ENCODE measurements at regions not wholly inside any gene's neighbourhood (a gene's known extent, or its start where the extent isn't known, plus 50 kb on each side); places are given as distances from the start of the nearest gene placed in this dataset.

DNA sequence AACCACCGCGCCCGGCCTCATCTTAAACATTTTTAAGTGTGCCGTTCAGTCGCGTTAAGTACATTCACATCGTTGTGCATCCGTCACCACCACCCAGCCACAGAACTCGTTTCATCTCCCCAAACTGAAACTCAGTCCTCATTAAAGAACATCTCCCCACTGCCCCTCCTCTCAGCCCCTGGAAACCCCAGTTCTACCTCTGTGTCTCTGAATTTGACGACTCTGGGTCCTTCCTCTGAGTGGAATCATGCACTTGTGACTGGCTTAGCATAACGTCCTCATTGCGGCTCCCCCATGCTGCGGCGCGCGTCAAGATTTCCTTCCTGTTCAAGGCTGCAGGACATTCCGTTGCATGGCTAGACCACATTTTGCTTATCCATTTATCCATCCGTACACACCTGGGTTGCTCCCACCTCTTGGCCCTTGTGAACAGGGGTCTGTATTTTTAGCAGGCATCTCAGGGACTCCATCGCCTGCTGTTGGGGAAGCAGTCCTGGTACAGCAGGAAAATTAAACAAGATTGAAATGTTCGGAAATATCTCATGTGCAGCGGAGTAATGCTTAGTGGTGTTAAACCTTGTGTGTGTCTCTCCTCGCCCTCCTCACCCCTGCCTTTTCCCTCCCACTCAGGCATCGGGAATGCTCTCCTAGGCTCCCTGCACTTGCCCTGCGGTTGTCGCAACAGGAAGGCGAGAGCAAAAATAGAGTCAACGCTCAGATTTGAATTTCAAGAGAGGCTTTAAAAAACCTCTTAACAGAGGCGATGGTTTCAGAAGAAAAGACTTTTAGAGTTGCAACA is 127.9 kb downstream of the PXDC1 start:
- WGBS (ENCODE audit: missing lambda C conversion rate), result 88% methylated on average over 28 of the region's 28 CpGs
- Histone ChIP-seq H3K27ac (no peak overlapping the region), H3K4me2 (no peak overlapping the region), H3K4me3 (no peak overlapping the region), H3K9me3 (no peaks in the 10 kb centered on the region), H3K4me1 (no peaks in the 10 kb centered on the region)
- no peak for DNase-seq (ENCODE audit: low read depth in 1 of 2, low spot score in 1 of 2)
- CTCF ChIA-PET, result interaction anchor here (1.0 kb wide), 1 partner anchor 358 kb away, joined by 3 read pairs; no protein-coding TSS in a partner anchor
- FAIRE-seq, result no peak
- TF ChIP-seq ZFP36 (IDR thresholded peaks at IDR 0.05; ENCODE audit: borderline replicate concordance, partially characterized antibody), result no peak
- no peak for TF ChIP-seq BCL3 (IDR thresholded peaks at IDR 0.05)
- no peak for TF ChIP-seq RFX5 (IDR thresholded peaks at IDR 0.05)
- no peak for TF ChIP-seq HDAC2 (IDR thresholded peaks at IDR 0.05)
- POLR2A ChIA-PET, result interaction anchor here (0.6 kb wide), 1 partner anchor 24 kb away, joined by 3 read pairs; no protein-coding TSS in a partner anchor
- ATAC-seq, result no peak

DNA sequence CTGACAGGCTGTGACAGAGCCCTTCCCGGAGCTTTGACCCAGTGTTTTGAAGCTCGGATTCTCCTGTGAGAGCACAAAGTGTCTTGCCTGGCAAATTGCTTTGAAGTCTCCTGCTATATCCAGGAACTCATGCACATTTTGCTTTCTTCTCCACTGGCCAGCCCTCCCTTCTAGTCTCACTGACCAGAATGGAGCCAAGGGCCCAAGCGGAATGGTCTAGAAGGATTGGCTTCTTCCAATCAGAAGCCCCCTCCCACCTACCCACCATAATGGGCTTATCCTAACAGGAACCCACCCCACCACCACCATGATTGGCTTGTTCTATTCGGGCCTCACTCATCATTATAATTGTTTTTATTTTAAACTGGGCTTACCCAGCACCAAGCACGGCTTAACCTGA is 130.1 kb downstream of the PXDC1 start:
- CTCF ChIA-PET, result interaction anchor here (0.7 to 1.0 kb wide), 2 partner anchors 9 to 58 kb away, joined by 3 read pairs; no protein-coding TSS in a partner anchor
- TF ChIP-seq CEBPB (IDR thresholded peaks at IDR 0.05), result no peak
- no peak for TF ChIP-seq ATOH8 (CRISPR knock-in tag; IDR thresholded peaks at IDR 0.05; ENCODE audit: low read depth)

GRCh38 chr6:3620937-3621336 is 130.6 kb downstream of the PXDC1 start:
- FAIRE-seq (no peak), DNase-seq (ENCODE audit: low read depth in 1 of 2, low spot score in 1 of 2) (no peak), ATAC-seq (no peak)
- Histone ChIP-seq H3K4me3 (no peak overlapping the region), H3K4me1 (no peaks in the 10 kb centered on the region), H3K4me2 (no peak overlapping the region), H3K9me3 (no peaks in the 10 kb centered on the region), H3K27ac (no peak overlapping the region)
- 82% methylated on average over 3 of the region's 3 CpGs for WGBS (ENCODE audit: missing lambda C conversion rate)
- TF ChIP-seq NFE2L2 (conservative IDR thresholded peaks at IDR 0.05; ENCODE audit: low read length) (no peak), HDAC2 (IDR thresholded peaks at IDR 0.05) (no peak), KDM5A (IDR thresholded peaks at IDR 0.05) (no peak), ESRRA (IDR thresholded peaks at IDR 0.05; ENCODE audit: borderline replicate concordance, low read length) (no peak), BCL3 (IDR thresholded peaks at IDR 0.05) (no peak), KDM1A (IDR thresholded peaks at IDR 0.05; ENCODE audit: low read depth) (no peak), ZSCAN20 (CRISPR knock-in tag; IDR thresholded peaks at IDR 0.05) (no peak)
- TF ChIP-seq, protein P1, sequence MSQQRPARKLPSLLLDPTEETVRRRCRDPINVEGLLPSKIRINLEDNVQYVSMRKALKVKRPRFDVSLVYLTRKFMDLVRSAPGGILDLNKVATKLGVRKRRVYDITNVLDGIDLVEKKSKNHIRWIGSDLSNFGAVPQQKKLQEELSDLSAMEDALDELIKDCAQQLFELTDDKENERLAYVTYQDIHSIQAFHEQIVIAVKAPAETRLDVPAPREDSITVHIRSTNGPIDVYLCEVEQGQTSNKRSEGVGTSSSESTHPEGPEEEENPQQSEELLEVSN (IDR thresholded peaks at IDR 0.05; ENCODE audit: borderline replicate concordance, low read depth), result no peak
- ChIA-PET CTCF (no interaction called here), POLR2A (no interaction called here)

More for the DNA sequence above, 130.1 kb downstream of the PXDC1 start:
- Histone ChIP-seq H3K27ac (no peak overlapping the region), H3K4me1 (no peaks in the 10 kb centered on the region), H3K9me3 (no peaks in the 10 kb centered on the region), H3K4me2 (no peak overlapping the region), H3K4me3 (no peak overlapping the region)
- DNase-seq (ENCODE audit: low read depth in 1 of 2, low spot score in 1 of 2), result no peak
- no peak for ATAC-seq
- FAIRE-seq, result no peak
- WGBS (ENCODE audit: missing lambda C conversion rate), result 79% methylated on average over 5 of the region's 5 CpGs
- POLR2A ChIA-PET, result no interaction called here

- Histone ChIP-seq H3K9me3 (no peaks in the 10 kb centered on the region), H3K4me3 (no peak overlapping the region), H3K4me1 (no peaks in the 10 kb centered on the region), H3K4me2 (no peak overlapping the region), H3K27ac (no peak overlapping the region)
- FAIRE-seq (no peak), DNase-seq (ENCODE audit: low read depth in 1 of 2, low spot score in 1 of 2) (no peak), ATAC-seq (no peak)
- ChIA-PET CTCF (no interaction called here), POLR2A (no interaction called here)
- TF ChIP-seq NFE2L2 (conservative IDR thresholded peaks at IDR 0.05; ENCODE audit: low read length), result no peak
- no peak for TF ChIP-seq CEBPB (IDR thresholded peaks at IDR 0.05)
- TF ChIP-seq NPAS2 (CRISPR knock-in tag; IDR thresholded peaks at IDR 0.05; ENCODE audit: borderline replicate concordance), result no peak
- TF ChIP-seq, protein P2, sequence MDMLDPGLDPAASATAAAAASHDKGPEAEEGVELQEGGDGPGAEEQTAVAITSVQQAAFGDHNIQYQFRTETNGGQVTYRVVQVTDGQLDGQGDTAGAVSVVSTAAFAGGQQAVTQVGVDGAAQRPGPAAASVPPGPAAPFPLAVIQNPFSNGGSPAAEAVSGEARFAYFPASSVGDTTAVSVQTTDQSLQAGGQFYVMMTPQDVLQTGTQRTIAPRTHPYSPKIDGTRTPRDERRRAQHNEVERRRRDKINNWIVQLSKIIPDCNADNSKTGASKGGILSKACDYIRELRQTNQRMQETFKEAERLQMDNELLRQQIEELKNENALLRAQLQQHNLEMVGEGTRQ (IDR thresholded peaks at IDR 0.05), result no peak
- TF ChIP-seq, protein P1 (IDR thresholded peaks at IDR 0.05; ENCODE audit: borderline replicate concordance, low read depth), result no peak
- no peak for TF ChIP-seq SMC3 (IDR thresholded peaks at IDR 0.05)
- no peak for TF ChIP-seq KDM1A (IDR thresholded peaks at IDR 0.05; ENCODE audit: low read depth)
- TF ChIP-seq, protein P3, sequence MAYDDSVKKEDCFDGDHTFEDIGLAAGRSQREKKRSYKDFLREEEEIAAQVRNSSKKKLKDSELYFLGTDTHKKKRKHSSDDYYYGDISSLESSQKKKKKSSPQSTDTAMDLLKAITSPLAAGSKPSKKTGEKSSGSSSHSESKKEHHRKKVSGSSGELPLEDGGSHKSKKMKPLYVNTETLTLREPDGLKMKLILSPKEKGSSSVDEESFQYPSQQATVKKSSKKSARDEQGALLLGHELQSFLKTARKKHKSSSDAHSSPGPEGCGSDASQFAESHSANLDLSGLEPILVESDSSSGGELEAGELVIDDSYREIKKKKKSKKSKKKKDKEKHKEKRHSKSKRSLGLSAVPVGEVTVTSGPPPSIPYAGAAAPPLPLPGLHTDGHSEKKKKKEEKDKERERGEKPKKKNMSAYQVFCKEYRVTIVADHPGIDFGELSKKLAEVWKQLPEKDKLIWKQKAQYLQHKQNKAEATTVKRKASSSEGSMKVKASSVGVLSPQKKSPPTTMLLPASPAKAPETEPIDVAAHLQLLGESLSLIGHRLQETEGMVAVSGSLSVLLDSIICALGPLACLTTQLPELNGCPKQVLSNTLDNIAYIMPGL (CRISPR knock-in tag; IDR thresholded peaks at IDR 0.05; ENCODE audit: borderline replicate concordance), result no peak
- no peak for TF ChIP-seq MYC (IDR thresholded peaks at IDR 0.05; ENCODE audit: borderline replicate concordance, low read length)
- TF ChIP-seq MAX (IDR thresholded peaks at IDR 0.05), result no peak
- whole genome bisulfite sequencing (ENCODE audit: missing lambda C conversion rate), result 87% methylated on average over 8 of the region's 8 CpGs
These were observed 131.1 kb downstream of the PXDC1 start for GRCh38 chr6:3620389-3620788.
